ENCODE measurements at regions not wholly inside any gene's neighbourhood (a gene's known extent, or its start where the extent isn't known, plus 50 kb on each side); places are given as distances from the start of the nearest gene placed in this dataset.

DNA sequence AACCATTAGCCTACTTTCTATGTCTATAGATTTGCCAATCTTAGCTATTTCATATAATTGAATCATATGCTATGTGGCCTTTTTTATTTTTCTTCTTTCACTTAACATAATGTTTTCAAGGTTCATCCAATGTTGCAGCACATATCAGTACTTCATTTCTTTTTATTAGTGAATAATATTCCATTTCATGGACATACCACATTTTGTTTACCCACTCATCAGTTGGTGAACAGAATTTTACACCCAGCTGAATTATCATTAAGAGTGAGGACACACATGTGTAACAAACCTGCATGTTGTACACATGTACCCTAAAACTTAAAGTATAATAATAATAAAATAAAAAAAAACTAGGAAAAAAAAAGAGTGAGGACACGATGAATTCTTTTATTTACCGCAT is 81.7 kb upstream of the C3orf80 start:
- Histone ChIP-seq H3K27me3 (ENCODE audit: insufficient read depth, low read length, poor library complexity) (no peaks in the 10 kb centered on the region), H4K20me1 (ENCODE audit: insufficient read depth, low read length) (no peaks in the 10 kb centered on the region), H2AFZ (ENCODE audit: low read depth, low read length) (no peak overlapping the region), H3K4me2 (ENCODE audit: insufficient read depth, low read length) (no peak overlapping the region), H3K9me3 (ENCODE audit: insufficient read depth, low read length, severe bottlenecking) (no peaks in the 10 kb centered on the region), H3K4me1 (ENCODE audit: insufficient read depth, low read length) (no peaks in the 10 kb centered on the region), H3K4me3 (ENCODE audit: low read depth in 1 of 2, low read length in 2 of 2) (no peak overlapping the region), H3K9ac (ENCODE audit: low read depth, low read length) (no peak overlapping the region), H3K79me2 (ENCODE audit: insufficient read depth, low read length) (no peaks in the 10 kb centered on the region), H3K36me3 (ENCODE audit: insufficient read depth, low read length) (no peaks in the 10 kb centered on the region), H3K27ac (ENCODE audit: low read length) (no peak overlapping the region)
- no peak for ATAC-seq (ENCODE audit: insufficient read depth, low read depth)
- DNase-seq = no peak
- TF ChIP-seq, protein P1, sequence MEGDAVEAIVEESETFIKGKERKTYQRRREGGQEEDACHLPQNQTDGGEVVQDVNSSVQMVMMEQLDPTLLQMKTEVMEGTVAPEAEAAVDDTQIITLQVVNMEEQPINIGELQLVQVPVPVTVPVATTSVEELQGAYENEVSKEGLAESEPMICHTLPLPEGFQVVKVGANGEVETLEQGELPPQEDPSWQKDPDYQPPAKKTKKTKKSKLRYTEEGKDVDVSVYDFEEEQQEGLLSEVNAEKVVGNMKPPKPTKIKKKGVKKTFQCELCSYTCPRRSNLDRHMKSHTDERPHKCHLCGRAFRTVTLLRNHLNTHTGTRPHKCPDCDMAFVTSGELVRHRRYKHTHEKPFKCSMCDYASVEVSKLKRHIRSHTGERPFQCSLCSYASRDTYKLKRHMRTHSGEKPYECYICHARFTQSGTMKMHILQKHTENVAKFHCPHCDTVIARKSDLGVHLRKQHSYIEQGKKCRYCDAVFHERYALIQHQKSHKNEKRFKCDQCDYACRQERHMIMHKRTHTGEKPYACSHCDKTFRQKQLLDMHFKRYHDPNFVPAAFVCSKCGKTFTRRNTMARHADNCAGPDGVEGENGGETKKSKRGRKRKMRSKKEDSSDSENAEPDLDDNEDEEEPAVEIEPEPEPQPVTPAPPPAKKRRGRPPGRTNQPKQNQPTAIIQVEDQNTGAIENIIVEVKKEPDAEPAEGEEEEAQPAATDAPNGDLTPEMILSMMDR (IDR thresholded peaks at IDR 0.05; ENCODE audit: borderline replicate concordance, extremely low read depth, low read length, poor library complexity, severe bottlenecking) = no peak
- TF ChIP-seq EZH2 (IDR thresholded peaks at IDR 0.05; ENCODE audit: borderline replicate concordance, low read depth, low read length, severe bottlenecking) = no peak

DNA sequence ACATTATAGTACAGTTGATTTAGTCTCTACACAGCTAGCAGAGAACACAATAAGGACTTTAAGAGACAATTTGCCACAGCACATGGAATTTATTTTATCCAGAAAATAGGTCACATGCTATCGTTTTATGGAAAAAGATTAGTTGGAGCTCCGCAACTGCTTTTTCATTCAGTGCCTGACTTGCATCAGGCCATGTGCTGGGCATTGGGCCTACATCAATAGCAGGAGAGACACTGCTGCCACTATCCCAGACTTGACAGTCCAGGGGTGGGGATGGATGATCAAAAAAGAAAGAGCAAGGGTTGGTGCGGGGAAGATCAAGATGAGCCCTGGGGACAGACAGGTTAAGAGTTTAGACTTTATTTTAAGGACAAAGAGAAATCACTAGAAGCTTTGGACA is 75.2 kb upstream of the C3orf80 start:
- Histone ChIP-seq H3K36me3 (ENCODE audit: insufficient read depth, low read length) (no peaks in the 10 kb centered on the region), H3K79me2 (ENCODE audit: insufficient read depth, low read length) (no peaks in the 10 kb centered on the region), H3K4me3 (ENCODE audit: low read depth in 1 of 2, low read length in 2 of 2) (no peak overlapping the region), H3K27ac (ENCODE audit: low read length) (no peak overlapping the region), H3K4me1 (ENCODE audit: insufficient read depth, low read length) (no peaks in the 10 kb centered on the region), H4K20me1 (ENCODE audit: insufficient read depth, low read length) (no peaks in the 10 kb centered on the region), H3K9ac (ENCODE audit: low read depth, low read length) (no peak overlapping the region), H3K27me3 (ENCODE audit: insufficient read depth, low read length, poor library complexity) (no peaks in the 10 kb centered on the region), H2AFZ (ENCODE audit: low read depth, low read length) (no peak overlapping the region), H3K9me3 (ENCODE audit: insufficient read depth, low read length, severe bottlenecking) (no peaks in the 10 kb centered on the region), H3K4me2 (ENCODE audit: insufficient read depth, low read length) (no peak overlapping the region)
- DNase-seq (no peak), ATAC-seq (ENCODE audit: insufficient read depth, low read depth) (no peak)
- no peak for TF ChIP-seq EZH2 (IDR thresholded peaks at IDR 0.05; ENCODE audit: borderline replicate concordance, low read depth, low read length, severe bottlenecking)
- TF ChIP-seq, protein P1 (IDR thresholded peaks at IDR 0.05; ENCODE audit: borderline replicate concordance, extremely low read depth, low read length, poor library complexity, severe bottlenecking) = no peak

DNA sequence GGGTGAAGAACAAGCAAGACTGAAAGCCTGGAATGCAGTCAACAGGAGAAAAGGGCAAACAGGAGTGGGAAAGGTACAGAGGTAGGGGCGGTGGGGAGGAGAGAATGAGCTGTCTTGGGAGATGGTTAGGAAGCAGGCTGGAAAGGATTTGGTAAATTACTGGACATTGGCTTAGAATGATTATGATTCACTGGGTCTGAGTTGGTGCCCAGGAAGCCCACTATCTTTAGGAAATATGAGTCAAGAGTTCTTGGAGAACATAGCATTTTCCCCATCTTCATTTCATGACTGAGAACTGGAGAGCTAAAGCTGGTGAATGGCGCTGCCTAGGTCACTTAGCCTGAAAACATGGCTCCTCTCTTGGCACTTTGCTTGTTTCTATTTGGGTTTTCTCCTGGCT is 74.7 kb upstream of the C3orf80 start:
- no peak for TF ChIP-seq EZH2 (IDR thresholded peaks at IDR 0.05; ENCODE audit: borderline replicate concordance, low read depth, low read length, severe bottlenecking)
- TF ChIP-seq, protein P1 (IDR thresholded peaks at IDR 0.05; ENCODE audit: borderline replicate concordance, extremely low read depth, low read length, poor library complexity, severe bottlenecking) = no peak
- ATAC-seq (ENCODE audit: insufficient read depth, low read depth) = no peak
- Histone ChIP-seq H4K20me1 (ENCODE audit: insufficient read depth, low read length) (no peaks in the 10 kb centered on the region), H3K4me1 (ENCODE audit: insufficient read depth, low read length) (no peaks in the 10 kb centered on the region), H2AFZ (ENCODE audit: low read depth, low read length) (no peak overlapping the region), H3K79me2 (ENCODE audit: insufficient read depth, low read length) (no peaks in the 10 kb centered on the region), H3K9ac (ENCODE audit: low read depth, low read length) (no peak overlapping the region), H3K36me3 (ENCODE audit: insufficient read depth, low read length) (no peaks in the 10 kb centered on the region), H3K4me2 (ENCODE audit: insufficient read depth, low read length) (no peak overlapping the region), H3K27ac (ENCODE audit: low read length) (no peak overlapping the region), H3K27me3 (ENCODE audit: insufficient read depth, low read length, poor library complexity) (no peaks in the 10 kb centered on the region), H3K4me3 (ENCODE audit: low read depth in 1 of 2, low read length in 2 of 2) (no peak overlapping the region), H3K9me3 (ENCODE audit: insufficient read depth, low read length, severe bottlenecking) (no peaks in the 10 kb centered on the region)
- no peak for DNase-seq

DNA sequence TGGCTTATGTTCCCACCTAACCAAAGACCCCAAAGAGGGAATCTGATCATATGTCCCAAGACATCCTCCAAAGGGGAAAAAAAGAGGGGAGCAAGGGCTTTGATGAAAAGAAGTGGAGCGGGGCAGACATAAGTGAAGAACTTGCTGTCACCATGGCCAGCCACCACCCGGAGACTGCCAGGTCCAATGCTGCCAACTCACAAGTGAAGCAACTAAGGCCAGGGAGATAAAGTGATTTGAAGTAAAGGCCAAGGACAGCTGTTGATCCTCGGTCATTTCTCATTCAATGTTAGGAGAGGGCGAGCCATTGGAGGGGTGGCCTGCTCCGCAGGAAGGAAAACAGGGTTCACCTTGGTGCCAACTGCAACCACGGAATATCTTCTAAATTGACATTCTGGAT is 72.6 kb upstream of the C3orf80 start:
- DNase-seq (no peak), ATAC-seq (ENCODE audit: insufficient read depth, low read depth) (no peak)
- H3K36me3 ChIP-seq (ENCODE audit: insufficient read depth, low read length) = no peaks in the 10 kb centered on the region
- H3K4me3 ChIP-seq (ENCODE audit: low read depth in 1 of 2, low read length in 2 of 2) = no peak overlapping the region
- H3K27ac ChIP-seq (ENCODE audit: low read length) = no peak overlapping the region
- no peak overlapping the region for H3K4me2 ChIP-seq (ENCODE audit: insufficient read depth, low read length)
- H3K9me3 ChIP-seq (ENCODE audit: insufficient read depth, low read length, severe bottlenecking) = no peaks in the 10 kb centered on the region
- no peak overlapping the region for H3K9ac ChIP-seq (ENCODE audit: low read depth, low read length)
- H3K79me2 ChIP-seq (ENCODE audit: insufficient read depth, low read length) = no peaks in the 10 kb centered on the region
- no peak overlapping the region for H2AFZ ChIP-seq (ENCODE audit: low read depth, low read length)
- H3K27me3 ChIP-seq (ENCODE audit: insufficient read depth, low read length, poor library complexity) = peaks cover 5% of the 10 kb centered on the region
- no peaks in the 10 kb centered on the region for H3K4me1 ChIP-seq (ENCODE audit: insufficient read depth, low read length)
- TF ChIP-seq, protein P1 (IDR thresholded peaks at IDR 0.05; ENCODE audit: borderline replicate concordance, extremely low read depth, low read length, poor library complexity, severe bottlenecking) = no peak
- TF ChIP-seq EZH2 (IDR thresholded peaks at IDR 0.05; ENCODE audit: borderline replicate concordance, low read depth, low read length, severe bottlenecking) = no peak
- no peaks in the 10 kb centered on the region for H4K20me1 ChIP-seq (ENCODE audit: insufficient read depth, low read length)
